HG02973 (cell line): ENCODE measurements at regions not wholly inside any gene's neighbourhood (a gene's known extent, or its start where the extent isn't known, plus 50 kb on each side); places are given as distances from the start of the nearest gene placed in this dataset.
"Not testable (repeated sequence)": the region's sequence is repeated elsewhere in the genome, so short reads cannot be mapped to it uniquely, and the experiment has no call there.

Source experiments
- ATAC-seq: cut with Tn5 transposase; IDR thresholded peaks from one replicate; pipeline ENCODE4 v1.9.1; 2021; ENCODE audit warnings: moderate library complexity; ENCODE audit not compliant: unreplicated experiment

DNA sequence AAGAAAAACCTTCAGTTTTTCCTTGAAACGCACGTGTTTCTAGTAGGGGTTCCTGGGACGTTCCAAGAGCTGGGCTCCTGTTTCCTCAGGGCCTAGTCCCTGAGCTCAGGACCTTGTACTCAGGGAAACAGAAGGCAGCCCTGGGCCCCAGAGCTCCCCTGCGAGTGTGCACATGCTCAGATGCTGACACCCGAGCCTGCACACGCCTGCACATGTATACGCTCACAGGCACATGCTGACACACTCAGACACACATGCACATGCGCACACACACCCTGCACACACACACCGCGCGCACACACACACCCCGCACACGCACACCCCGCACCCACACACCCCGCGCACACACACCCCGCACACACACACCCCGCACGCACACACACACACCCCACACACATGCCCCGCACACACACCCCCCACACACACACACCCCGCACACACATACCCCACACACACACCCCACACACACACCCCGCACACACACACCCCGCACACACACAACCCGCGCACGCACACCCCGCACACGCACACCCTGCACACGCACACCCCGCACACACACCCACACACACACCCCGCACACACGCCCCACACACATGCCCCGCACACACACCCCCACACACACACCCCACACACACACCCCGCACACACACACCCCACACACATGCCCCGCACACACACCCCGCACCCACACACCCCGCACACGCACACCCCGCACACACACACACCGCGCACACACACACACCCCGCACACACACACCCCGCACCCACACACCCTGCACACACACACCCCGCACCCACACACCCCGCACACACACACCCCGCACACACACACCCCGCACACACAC, 52.2 kb downstream of the CALML3 start:
- no peak for ATAC-seq

GRCh38 chr10:5580038-5580428, 55.3 kb downstream of the CALML3 start:
- not testable (repeated sequence) for ATAC-seq

- peak; percentile 61 for ATAC-seq
Measured at GRCh38 chr10:5581670-5582566, 57.2 kb downstream of the CALML3 start.

- no peak for ATAC-seq
Measured at GRCh38 chr10:5582736-5583135, 58.0 kb downstream of the CALML3 start.

DNA sequence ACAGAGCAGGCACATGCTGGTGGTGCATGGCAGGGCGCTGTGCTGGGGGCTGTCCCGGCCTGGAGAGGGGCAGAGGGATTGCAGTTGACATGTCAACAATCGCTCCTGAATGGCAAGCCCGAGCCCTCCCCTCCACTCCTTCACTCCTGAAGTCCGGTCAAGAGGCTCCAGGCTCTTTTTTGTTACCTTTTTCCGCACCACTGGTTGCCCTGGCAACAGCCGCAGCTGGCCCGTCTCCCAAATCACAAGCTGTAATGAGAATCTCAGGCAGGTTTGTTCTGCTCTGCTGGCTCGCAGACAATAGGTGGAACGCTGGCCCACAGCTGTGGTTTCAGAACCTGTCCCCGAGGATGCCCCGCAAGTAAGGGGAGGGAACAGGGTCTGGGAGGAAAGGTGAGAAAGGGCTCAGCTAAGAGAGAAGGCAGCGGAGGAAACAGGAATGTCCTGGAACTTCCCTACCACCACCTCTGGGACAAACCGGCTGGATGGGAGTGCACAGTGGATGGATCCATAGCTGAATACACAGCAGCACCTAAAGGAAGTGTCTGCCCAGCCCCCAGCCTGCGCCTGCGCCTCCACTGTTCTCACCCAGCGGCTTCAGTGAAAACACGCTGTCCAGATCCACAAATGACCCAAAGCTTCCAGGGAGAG, 58.9 kb downstream of the CALML3 start:
- peak; percentile 44 for ATAC-seq

GRCh38 chr10:5584895-5585516, 60.2 kb downstream of the CALML3 start:
- ATAC-seq = no peak

GRCh38 chr10:5585517-5586206, 60.9 kb downstream of the CALML3 start:
- no peak for ATAC-seq

DNA sequence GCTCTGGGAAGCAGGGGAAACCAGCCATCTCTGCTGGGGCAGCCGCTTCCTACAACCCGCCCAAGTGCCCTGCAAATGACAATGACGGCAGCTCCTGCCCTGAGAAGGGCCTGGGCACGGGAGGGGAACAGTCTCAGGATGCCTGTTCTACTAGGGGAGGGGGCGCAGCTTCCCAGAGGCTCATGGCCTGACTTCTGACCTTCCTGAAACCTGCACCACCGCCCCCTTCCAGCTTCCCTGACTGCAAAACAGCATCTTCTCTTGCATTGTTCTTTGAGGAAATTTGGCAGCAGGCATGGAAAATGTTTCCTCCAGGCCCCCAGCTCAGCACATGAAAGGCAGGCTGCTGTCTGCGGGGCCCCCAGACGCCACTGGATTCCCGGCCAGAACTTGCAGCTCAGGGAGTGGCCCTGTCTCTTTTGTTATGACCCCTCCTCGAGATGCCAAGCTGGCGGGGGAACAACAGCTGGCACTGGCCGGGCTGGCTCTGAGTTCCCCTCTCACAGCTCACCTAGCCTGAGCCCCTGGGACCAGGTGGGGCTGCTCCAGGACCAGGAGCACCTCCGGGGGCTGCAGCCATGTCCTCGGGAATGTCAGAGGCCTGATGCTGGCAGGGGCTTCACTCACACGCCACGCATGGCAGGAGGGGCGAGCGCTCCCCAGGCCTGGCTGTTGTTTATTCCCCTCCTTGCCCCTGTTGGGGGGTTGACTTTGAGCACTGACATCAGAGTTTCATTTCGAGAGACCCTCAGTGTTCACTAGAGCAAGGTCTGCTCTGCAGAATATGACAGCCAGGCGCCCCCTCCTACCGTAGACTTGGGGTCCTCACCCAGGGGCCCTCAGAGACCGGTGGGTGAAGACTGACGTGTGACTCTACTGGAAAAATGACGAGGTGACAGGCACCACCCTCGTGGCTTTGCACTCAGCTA, 62.7 kb downstream of the CALML3 start:
- no peak for ATAC-seq

GRCh38 chr10:5588080-5588453, 63.3 kb downstream of the CALML3 start:
- ATAC-seq = no peak

- no peak for ATAC-seq
Measured at GRCh38 chr10:5588603-5589002, 63.8 kb downstream of the CALML3 start.
